Tibial artery (tissue), 4 donors: ENCODE measurements at regions not wholly inside any gene's neighbourhood (a gene's known extent, or its start where the extent isn't known, plus 50 kb on each side); places are given as distances from the start of the nearest gene placed in this dataset.

Source experiments
- DNase-seq, 2 donors: peaks; one replicate each; pipeline ENCODE4 v3.0.0-alpha.2; 2019
- H3K27ac ChIP-seq, 2 donors: fragments of 200-600 bp; sonication (generic) in 1 of 2; 1 replicate in 1 of 2; 2 replicates in 1 of 2; pipeline ENCODE4 v1.5.1; 2018 to 2019; ENCODE audit warnings: mild to moderate bottlenecking in 1 of 2
- H3K27me3 ChIP-seq, 2 donors: fragments of 200-600 bp; sonication (generic) in 1 of 2; one replicate each; pipeline versions ENCODE4 v1.5.1 to v1.6.0; 2016 to 2019
- H3K36me3 ChIP-seq, 3 donors: fragments of 200-600 bp; sonication (generic) in 2 of 3; one replicate each; pipeline ENCODE4 v1.5.1; 2016 to 2019; ENCODE audit warnings: mild to moderate bottlenecking in 2 of 3
- H3K4me1 ChIP-seq, 4 donors: fragments of 200-600 bp; sonication (generic) in 2 of 4; 1 replicate in 3 of 4; 2 replicates in 1 of 4; pipeline ENCODE4 v1.5.1; 2016 to 2019
- H3K4me3 ChIP-seq, 2 donors: fragments of 200-600 bp; sonication (generic) in 1 of 2; 1 replicate in 1 of 2; 2 replicates in 1 of 2; pipeline ENCODE4 v1.5.1; 2018 to 2019; ENCODE audit warnings: mild to moderate bottlenecking in 2 of 2
- H3K9me3 ChIP-seq, 3 donors: fragments of 200-600 bp; sonication (generic) in 1 of 3; one replicate each; pipeline ENCODE4 v1.5.1; 2016 to 2019
- CTCF ChIP-seq, 2 experiments: fragments of 200-600 bp in 1 of 2; fragments of 450-650 bp in 1 of 2; IDR thresholded peaks; one replicate each; pipeline ENCODE4 v1.5.1; 2017 to 2019; ENCODE audit warnings: antibody characterized with exemption in 2 of 2, mild to moderate bottlenecking in 1 of 2, moderate library complexity in 1 of 2
- intact Hi-C: fragments of 100-400 bp; cut with DNase I; formaldehyde crosslinking; loops from one replicate; pipeline ENCODE4 v1.15.0; 2023; ENCODE audit warnings: low total_unique reads

DNA sequence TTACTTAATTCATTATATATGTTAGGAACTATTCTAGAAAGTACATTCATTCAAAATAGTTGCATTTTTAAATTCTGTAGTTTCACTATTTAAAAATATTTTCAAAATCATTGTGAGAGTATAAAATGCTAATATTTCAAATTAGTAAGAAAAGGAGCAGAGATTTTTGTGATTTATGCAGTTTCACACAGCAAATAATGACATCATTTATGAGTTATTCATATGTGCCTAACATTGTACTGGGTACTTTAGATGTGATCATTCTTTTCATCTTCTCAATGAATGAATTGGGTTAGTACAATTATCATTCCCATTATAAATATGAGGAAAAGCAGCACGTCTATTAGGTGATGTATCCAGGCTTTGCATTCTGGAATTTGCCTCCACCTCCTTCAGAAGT lies 1451.0 kb upstream of the IGFBP7 start:
- Histone ChIP-seq H3K4me3 (no peak overlapping the region), H3K9me3 (no peaks in the 10 kb centered on the region), H3K27ac (no peak overlapping the region), H3K27me3 (no peaks in the 10 kb centered on the region), H3K4me1 (no peaks in the 10 kb centered on the region), H3K36me3 (no peaks in the 10 kb centered on the region)
- intact Hi-C loops = no loop called here
- TF ChIP-seq CTCF (IDR thresholded peaks at IDR 0.05) = no peak
- no peak for DNase-seq

- intact Hi-C loops = no loop called here
- Histone ChIP-seq H3K4me1 (no peaks in the 10 kb centered on the region), H3K36me3 (no peaks in the 10 kb centered on the region), H3K27me3 (no peaks in the 10 kb centered on the region), H3K27ac (no peak overlapping the region), H3K9me3 (no peaks in the 10 kb centered on the region), H3K4me3 (no peak overlapping the region)
- no peak for TF ChIP-seq CTCF (IDR thresholded peaks at IDR 0.05)
- DNase-seq = no peak
These were observed 1450.6 kb upstream of the IGFBP7 start for GRCh38 chr4:58560736-58561135.

- Histone ChIP-seq H3K27me3 (no peaks in the 10 kb centered on the region), H3K36me3 (no peaks in the 10 kb centered on the region), H3K4me3 (no peak overlapping the region), H3K9me3 (no peaks in the 10 kb centered on the region), H3K27ac (no peak overlapping the region), H3K4me1 (no peaks in the 10 kb centered on the region)
- no peak for DNase-seq
- no peak for TF ChIP-seq CTCF (IDR thresholded peaks at IDR 0.05)
- intact Hi-C loops = no loop called here
These were observed 1443.5 kb upstream of the IGFBP7 start for GRCh38 chr4:58553679-58554078.

GRCh38 chr4:58553031-58553430 lies 1442.8 kb upstream of the IGFBP7 start:
- Histone ChIP-seq H3K27me3 (no peaks in the 10 kb centered on the region), H3K9me3 (no peaks in the 10 kb centered on the region), H3K4me1 (no peaks in the 10 kb centered on the region), H3K36me3 (no peaks in the 10 kb centered on the region), H3K27ac (no peak overlapping the region), H3K4me3 (no peak overlapping the region)
- no peak for DNase-seq
- intact Hi-C loops = no loop called here
- no peak for TF ChIP-seq CTCF (IDR thresholded peaks at IDR 0.05)

- Histone ChIP-seq H3K9me3 (no peaks in the 10 kb centered on the region), H3K27me3 (no peaks in the 10 kb centered on the region), H3K36me3 (no peaks in the 10 kb centered on the region), H3K4me1 (no peaks in the 10 kb centered on the region), H3K27ac (no peak overlapping the region), H3K4me3 (no peak overlapping the region)
- intact Hi-C loops = no loop called here
- no peak for TF ChIP-seq CTCF (IDR thresholded peaks at IDR 0.05)
- DNase-seq = no peak
These were observed 1441.5 kb upstream of the IGFBP7 start for GRCh38 chr4:58551676-58552075.

- intact Hi-C loops = loop anchor here (1.0 kb wide), 1 partner anchor 32 kb away; no protein-coding TSS in a partner anchor
- H3K4me1 ChIP-seq = no peaks in the 10 kb centered on the region
- no peak overlapping the region for H3K4me3 ChIP-seq
These were observed 1433.3 kb upstream of the IGFBP7 start for GRCh38 chr4:58543465-58543864.

More at GRCh38 chr4:58543465-58543864, 1433.3 kb upstream of the IGFBP7 start:
- H3K27ac ChIP-seq = no peak overlapping the region
- no peaks in the 10 kb centered on the region for H3K9me3 ChIP-seq
- no peaks in the 10 kb centered on the region for H3K36me3 ChIP-seq
- H3K27me3 ChIP-seq = no peaks in the 10 kb centered on the region
- DNase-seq = no peak
- TF ChIP-seq CTCF (IDR thresholded peaks at IDR 0.05) = no peak
